Activated CD8-positive, alpha-beta T cell treated with anti-CD3 and anti-CD28 coated beads for 36 hours (primary cell): ENCODE measurements at regions not wholly inside any gene's neighbourhood (a gene's known extent, or its start where the extent isn't known, plus 50 kb on each side); places are given as distances from the start of the nearest gene placed in this dataset.

ENCODE experiments used
- ATAC-seq: fragments of 200-7000 bp; cut with Tn5 transposase; one replicate; pipeline ENCODE4 v1.10.0; 2021; ENCODE audit warnings: mild to moderate bottlenecking, moderate library complexity
- CTCF ChIA-PET: fragments of 350-600 bp; sonication (Branson Sonifier 250); formaldehyde crosslinking; loops from one replicate; lab custom pipeline; 2021; ENCODE audit warnings: antibody characterized with exemption; lab: Charles Lee
- POLR2A ChIA-PET: fragments of 350-600 bp; sonication (Branson Sonifier 250); formaldehyde crosslinking; loops from one replicate; lab custom pipeline; 2021; ENCODE audit warnings: antibody characterized with exemption; lab: Charles Lee
- DNase-seq: peaks from one replicate; pipeline ENCODE4 v3.0.0-alpha.2; 2020
- H3K27ac Mint-ChIP-seq: one replicate; pipeline ENCODE4 v1.8.0; 2021; ENCODE audit warnings: mild to moderate bottlenecking, mixed read lengths
- H3K27me3 Mint-ChIP-seq: one replicate; pipeline ENCODE4 v1.8.0; 2021; ENCODE audit warnings: mixed read lengths
- H3K36me3 Mint-ChIP-seq: one replicate; pipeline ENCODE4 v1.8.0; 2021; ENCODE audit warnings: low read depth, mixed read lengths
- H3K4me1 Mint-ChIP-seq: one replicate; pipeline ENCODE4 v1.8.0; 2021; ENCODE audit warnings: low read depth, mixed read lengths
- H3K4me3 Mint-ChIP-seq: one replicate; pipeline ENCODE4 v1.8.0; 2021; ENCODE audit warnings: mild to moderate bottlenecking, moderate library complexity, mixed read lengths
- H3K9me3 Mint-ChIP-seq: one replicate; pipeline ENCODE4 v1.8.0; 2021; ENCODE audit warnings: mixed read lengths
- intact Hi-C: fragments of 100-400 bp; cut with micrococcal nuclease; formaldehyde crosslinking; loops from one replicate; pipeline ENCODE4 v1.10.0; 2022
- TF ChIP-seq, protein P1 (sequence below): fragments of 200-600 bp; IDR thresholded peaks from one replicate; pipeline ENCODE4 v1.8.0; 2022; ENCODE audit warnings: antibody characterized with exemption, mild to moderate bottlenecking

DNA sequence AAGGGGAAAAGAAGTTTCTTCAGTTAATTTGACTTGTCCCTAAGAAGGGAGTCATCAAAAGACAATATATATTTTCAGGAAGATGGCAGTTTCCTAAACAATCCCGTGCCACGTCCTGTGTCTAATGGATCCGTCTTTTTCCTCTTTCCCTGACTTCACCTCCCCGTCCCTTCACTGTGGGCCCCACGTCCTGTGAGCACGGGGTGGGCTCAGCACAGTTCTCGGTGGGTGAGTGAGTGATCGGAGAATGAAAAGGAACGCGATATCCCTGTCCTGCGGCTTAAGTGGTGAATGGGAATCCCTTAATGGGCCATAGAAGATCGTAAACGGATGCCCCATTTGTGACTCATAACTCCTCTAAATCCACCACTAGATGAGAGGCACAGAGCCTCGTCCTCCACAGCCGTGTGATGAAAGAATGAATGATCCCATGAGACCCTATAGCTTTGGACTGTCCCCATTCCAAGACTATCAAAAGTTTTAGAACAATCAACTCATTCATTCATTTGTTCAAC lies 63.5 kb upstream of the PITRM1 start:
- no peak for DNase-seq
- intact Hi-C loops, result loop anchor here (10.0 kb wide), 1 partner anchor 1419 kb away; no protein-coding TSS in a partner anchor
- TF ChIP-seq, protein P1, sequence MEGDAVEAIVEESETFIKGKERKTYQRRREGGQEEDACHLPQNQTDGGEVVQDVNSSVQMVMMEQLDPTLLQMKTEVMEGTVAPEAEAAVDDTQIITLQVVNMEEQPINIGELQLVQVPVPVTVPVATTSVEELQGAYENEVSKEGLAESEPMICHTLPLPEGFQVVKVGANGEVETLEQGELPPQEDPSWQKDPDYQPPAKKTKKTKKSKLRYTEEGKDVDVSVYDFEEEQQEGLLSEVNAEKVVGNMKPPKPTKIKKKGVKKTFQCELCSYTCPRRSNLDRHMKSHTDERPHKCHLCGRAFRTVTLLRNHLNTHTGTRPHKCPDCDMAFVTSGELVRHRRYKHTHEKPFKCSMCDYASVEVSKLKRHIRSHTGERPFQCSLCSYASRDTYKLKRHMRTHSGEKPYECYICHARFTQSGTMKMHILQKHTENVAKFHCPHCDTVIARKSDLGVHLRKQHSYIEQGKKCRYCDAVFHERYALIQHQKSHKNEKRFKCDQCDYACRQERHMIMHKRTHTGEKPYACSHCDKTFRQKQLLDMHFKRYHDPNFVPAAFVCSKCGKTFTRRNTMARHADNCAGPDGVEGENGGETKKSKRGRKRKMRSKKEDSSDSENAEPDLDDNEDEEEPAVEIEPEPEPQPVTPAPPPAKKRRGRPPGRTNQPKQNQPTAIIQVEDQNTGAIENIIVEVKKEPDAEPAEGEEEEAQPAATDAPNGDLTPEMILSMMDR, result no peak
- no peak for ATAC-seq
- no peak overlapping the region for H3K27ac Mint-ChIP-seq
- no peaks in the 10 kb centered on the region for H3K9me3 Mint-ChIP-seq
- no peaks in the 10 kb centered on the region for H3K36me3 Mint-ChIP-seq
- ChIA-PET CTCF (no interaction called here), POLR2A (no interaction called here)
- H3K27me3 Mint-ChIP-seq, result peaks cover 30% of the 10 kb centered on the region
- no peak overlapping the region for H3K4me3 Mint-ChIP-seq
- H3K4me1 Mint-ChIP-seq, result peaks cover 3% of the 10 kb centered on the region

DNA sequence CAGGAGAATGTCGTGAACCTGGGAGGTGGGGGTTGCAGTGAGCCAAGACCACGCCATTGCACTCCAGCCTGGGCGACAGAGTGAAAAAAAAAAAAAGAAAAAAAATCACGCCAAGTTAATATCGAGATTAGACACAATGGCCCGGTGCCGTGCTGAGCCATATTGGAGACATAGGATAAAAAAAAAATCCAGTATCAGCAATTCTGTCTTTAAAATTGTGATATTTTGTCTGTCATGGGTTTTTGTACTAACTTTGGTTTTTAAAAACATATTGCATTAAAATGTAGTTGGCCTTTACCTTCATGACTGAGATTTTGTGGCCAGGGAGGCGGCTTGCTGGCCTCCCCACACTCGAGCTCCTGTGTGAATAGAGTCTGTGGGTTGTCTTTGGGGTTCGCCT lies 62.8 kb upstream of the PITRM1 start:
- TF ChIP-seq, protein P1, result no peak
- Mint-ChIP-seq H3K27me3 (peaks cover 29% of the 10 kb centered on the region), H3K4me1 (peaks cover 3% of the 10 kb centered on the region), H3K4me3 (no peak overlapping the region), H3K36me3 (no peaks in the 10 kb centered on the region), H3K9me3 (no peaks in the 10 kb centered on the region), H3K27ac (no peak overlapping the region)
- POLR2A ChIA-PET, result no interaction called here
- CTCF ChIA-PET, result no interaction called here
- intact Hi-C loops, result loop anchor here (10.0 kb wide), 1 partner anchor 1419 kb away; no protein-coding TSS in a partner anchor
- DNase-seq, result no peak
- ATAC-seq, result no peak

DNA sequence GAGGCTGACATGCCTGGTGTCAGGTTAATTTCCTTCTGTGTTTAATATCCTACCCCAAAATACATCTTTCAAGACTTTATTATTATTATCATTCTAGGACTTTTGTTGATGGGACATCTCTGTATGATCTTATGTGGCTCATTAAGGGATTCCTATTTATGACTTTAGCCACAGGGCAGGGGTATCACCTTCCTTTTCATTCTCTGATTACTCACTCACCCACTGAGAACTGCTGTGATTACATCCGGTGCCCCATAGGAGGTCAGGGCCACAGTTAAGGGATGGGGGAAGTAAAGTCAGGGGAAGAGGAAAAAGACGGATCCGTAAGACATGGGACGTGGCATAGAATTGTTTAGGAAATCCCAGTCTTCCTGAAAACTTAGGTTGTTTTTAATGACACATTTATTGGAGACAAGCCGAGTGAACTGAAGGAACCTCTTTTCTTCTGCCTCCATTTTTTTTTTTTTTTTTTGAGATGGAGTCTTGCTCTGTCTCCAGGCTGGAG lies 61.0 kb upstream of the PITRM1 start:
- Mint-ChIP-seq H3K27me3 (peaks cover 16% of the 10 kb centered on the region), H3K4me1 (peaks cover 4% of the 10 kb centered on the region), H3K4me3 (no peak overlapping the region), H3K36me3 (no peaks in the 10 kb centered on the region), H3K27ac (no peak overlapping the region), H3K9me3 (no peaks in the 10 kb centered on the region)
- DNase-seq (no peak), ATAC-seq (no peak)
- ChIA-PET CTCF (no interaction called here), POLR2A (no interaction called here)
- TF ChIP-seq, protein P1, result no peak
- intact Hi-C loops, result loop anchor here (10.0 kb wide), 1 partner anchor 1421 kb away; no protein-coding TSS in a partner anchor

DNA sequence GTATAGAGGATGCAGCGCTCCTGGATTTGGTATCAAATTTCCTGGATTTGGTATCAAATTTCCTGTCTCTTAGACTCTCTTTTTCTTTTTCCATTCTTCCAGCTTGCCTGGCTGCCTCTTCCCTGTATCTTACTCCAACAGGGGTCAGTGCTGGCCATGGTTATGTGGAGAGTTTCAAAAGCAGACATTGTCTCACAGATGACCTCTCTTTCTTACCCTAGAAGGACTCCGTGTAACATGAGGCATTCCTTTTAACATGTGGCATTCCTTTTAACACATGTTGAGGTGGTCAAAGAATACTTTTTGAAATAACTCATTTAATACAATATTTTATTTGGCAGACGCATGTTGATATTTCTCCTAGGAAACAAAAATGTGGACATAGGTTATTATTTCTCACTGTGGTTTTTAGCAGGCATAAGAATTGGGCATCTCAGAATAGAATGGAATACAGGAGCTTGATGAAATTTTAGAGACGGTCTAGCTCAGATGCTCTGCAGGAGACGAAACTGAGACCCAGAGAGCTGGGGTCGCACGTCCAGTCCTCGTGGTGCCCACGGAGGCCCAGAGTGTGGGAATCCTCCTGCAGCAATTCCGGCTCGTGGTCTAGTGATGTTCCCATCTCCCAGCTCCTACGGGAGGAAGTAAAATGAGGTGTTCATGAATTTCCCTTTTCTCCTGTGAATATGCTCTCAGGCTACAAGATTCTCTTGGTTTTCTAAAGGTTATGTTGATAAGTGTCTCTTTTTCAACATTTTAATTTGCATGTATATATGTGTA lies 59.6 kb upstream of the PITRM1 start:
- H3K27me3 Mint-ChIP-seq, result peaks cover 9% of the 10 kb centered on the region
- no peak overlapping the region for H3K4me3 Mint-ChIP-seq
- ChIA-PET CTCF (interaction anchor here (1.6 kb wide), 1 partner anchor 34 kb away, joined by 3 read pairs; no protein-coding TSS in a partner anchor), POLR2A (no interaction called here)
- H3K4me1 Mint-ChIP-seq, result peaks cover 18% of the 10 kb centered on the region
- ATAC-seq (no peak), DNase-seq (no peak)
- H3K27ac Mint-ChIP-seq, result no peak overlapping the region
- TF ChIP-seq, protein P1, result no peak
- no peaks in the 10 kb centered on the region for H3K9me3 Mint-ChIP-seq
- intact Hi-C loops, result loop anchor here (10.0 kb wide), 1 partner anchor 1423 kb away; no protein-coding TSS in a partner anchor
- no peaks in the 10 kb centered on the region for H3K36me3 Mint-ChIP-seq

DNA sequence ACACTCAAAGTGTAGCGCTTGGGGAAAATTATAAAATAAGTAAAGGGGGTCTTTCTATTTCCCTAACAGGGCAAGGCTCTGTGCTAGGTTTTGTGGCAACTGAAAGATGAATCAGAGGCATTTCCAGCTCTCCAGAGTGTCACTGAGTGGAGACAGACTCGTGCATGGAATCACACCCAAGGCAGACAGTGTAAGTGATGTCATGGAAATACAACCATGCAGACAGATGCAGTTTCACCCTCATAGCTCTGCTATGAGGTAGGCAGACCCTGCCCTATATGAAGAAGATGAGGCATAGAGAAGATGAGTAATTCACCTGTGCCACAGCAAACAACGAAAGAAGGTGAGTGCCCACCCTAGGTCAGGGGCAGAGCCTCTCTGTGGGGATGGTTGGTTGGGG lies 57.2 kb upstream of the PITRM1 start:
- ChIA-PET CTCF (interaction anchor here (0.9 kb wide), 1 partner anchor 36 kb away, joined by 3 read pairs; no protein-coding TSS in a partner anchor), POLR2A (interaction anchor here (0.6 kb wide), 1 partner anchor 528 kb away, joined by 3 read pairs; no protein-coding TSS in a partner anchor)
- no peak for DNase-seq
- peaks cover 23% of the 10 kb centered on the region for H3K4me1 Mint-ChIP-seq
- no peak overlapping the region for H3K27ac Mint-ChIP-seq
- ATAC-seq, result no peak
- H3K36me3 Mint-ChIP-seq, result no peaks in the 10 kb centered on the region
- intact Hi-C loops, result loop anchor here (5.0 to 10.0 kb wide), 2 partner anchors 38 to 1425 kb away; no protein-coding TSS in a partner anchor
- H3K9me3 Mint-ChIP-seq, result no peaks in the 10 kb centered on the region
- H3K4me3 Mint-ChIP-seq, result no peak overlapping the region
- TF ChIP-seq, protein P1, result no peak
- H3K27me3 Mint-ChIP-seq, result peaks cover 4% of the 10 kb centered on the region
